ENCODE measurements at regions not wholly inside any gene's neighbourhood (a gene's known extent, or its start where the extent isn't known, plus 50 kb on each side); places are given as distances from the start of the nearest gene placed in this dataset.

GRCh38 chr3:13710251-13710650, 161.3 kb downstream of the FBLN2 start:
- Histone ChIP-seq H3K27me3 (no peaks in the 10 kb centered on the region), H3K27ac (no peak overlapping the region), H3K36me3 (no peaks in the 10 kb centered on the region), H3K9me3 (no peaks in the 10 kb centered on the region), H3K4me3 (no peak overlapping the region), H3K4me1 (no peaks in the 10 kb centered on the region)
- intact Hi-C loops (cut with DNase I; ENCODE audit: low total_unique reads), result no loop called here
- DNase-seq, result peak in 1 of 2 donors; percentile 41
- TF ChIP-seq, protein P1, sequence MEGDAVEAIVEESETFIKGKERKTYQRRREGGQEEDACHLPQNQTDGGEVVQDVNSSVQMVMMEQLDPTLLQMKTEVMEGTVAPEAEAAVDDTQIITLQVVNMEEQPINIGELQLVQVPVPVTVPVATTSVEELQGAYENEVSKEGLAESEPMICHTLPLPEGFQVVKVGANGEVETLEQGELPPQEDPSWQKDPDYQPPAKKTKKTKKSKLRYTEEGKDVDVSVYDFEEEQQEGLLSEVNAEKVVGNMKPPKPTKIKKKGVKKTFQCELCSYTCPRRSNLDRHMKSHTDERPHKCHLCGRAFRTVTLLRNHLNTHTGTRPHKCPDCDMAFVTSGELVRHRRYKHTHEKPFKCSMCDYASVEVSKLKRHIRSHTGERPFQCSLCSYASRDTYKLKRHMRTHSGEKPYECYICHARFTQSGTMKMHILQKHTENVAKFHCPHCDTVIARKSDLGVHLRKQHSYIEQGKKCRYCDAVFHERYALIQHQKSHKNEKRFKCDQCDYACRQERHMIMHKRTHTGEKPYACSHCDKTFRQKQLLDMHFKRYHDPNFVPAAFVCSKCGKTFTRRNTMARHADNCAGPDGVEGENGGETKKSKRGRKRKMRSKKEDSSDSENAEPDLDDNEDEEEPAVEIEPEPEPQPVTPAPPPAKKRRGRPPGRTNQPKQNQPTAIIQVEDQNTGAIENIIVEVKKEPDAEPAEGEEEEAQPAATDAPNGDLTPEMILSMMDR (IDR thresholded peaks at IDR 0.05), result no peak

- intact Hi-C loops (cut with DNase I; ENCODE audit: low total_unique reads), result no loop called here
- peak in 1 of 2 donors; percentile 25 for DNase-seq
- no peaks in the 10 kb centered on the region for H3K4me1 ChIP-seq
- no peak overlapping the region for H3K4me3 ChIP-seq
- no peaks in the 10 kb centered on the region for H3K9me3 ChIP-seq
- H3K27me3 ChIP-seq, result no peaks in the 10 kb centered on the region
- H3K27ac ChIP-seq, result no peak overlapping the region
- TF ChIP-seq, protein P1 (IDR thresholded peaks at IDR 0.05), result no peak
- H3K36me3 ChIP-seq, result no peaks in the 10 kb centered on the region
Measured at GRCh38 chr3:13709706-13710105, 160.8 kb downstream of the FBLN2 start.

DNA sequence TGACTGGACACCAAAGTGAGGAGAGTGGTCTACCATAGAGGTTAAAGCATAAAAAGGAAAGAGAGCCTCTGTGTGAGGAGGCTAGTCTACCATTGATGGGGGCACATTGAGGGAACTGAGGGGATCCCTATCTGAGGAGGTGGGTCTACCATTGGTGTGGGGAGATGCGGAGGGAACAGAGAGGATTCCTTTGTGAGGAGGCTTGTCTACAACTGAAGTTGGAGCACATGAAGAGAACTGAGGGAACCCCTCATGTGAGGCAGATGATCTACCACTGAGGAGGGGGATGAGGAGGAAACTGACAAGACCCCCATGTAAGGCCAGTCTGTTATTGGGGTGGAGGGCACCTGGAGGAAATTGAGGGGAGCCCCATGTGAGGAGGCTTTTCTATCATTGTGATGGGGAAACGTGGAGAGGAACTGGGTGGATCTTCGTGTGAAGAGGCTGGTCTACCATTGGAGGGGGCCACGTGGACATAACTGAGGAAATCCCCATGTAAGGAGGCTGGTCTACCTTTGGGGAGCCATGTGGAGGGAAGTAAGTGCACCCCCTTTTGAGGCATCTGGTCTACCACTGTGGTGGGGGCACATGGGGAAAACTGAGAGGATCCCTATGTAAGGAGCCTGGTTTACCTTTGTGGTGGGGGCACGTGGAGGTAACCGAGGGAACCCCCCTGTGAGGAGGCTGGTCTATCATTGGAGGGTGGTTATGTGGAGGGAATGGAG, 160.1 kb downstream of the FBLN2 start:
- Histone ChIP-seq H3K27ac (no peak overlapping the region), H3K36me3 (no peaks in the 10 kb centered on the region), H3K27me3 (peaks cover 0 to 4% of the 10 kb centered on the region in 2 donors), H3K4me1 (no peaks in the 10 kb centered on the region), H3K9me3 (no peaks in the 10 kb centered on the region), H3K4me3 (no peak overlapping the region)
- peak in 1 of 2 donors; percentile 24 for DNase-seq
- intact Hi-C loops (cut with DNase I; ENCODE audit: low total_unique reads), result no loop called here
- TF ChIP-seq, protein P1 (IDR thresholded peaks at IDR 0.05), result no peak

GRCh38 chr3:13708301-13708700, 159.4 kb downstream of the FBLN2 start:
- H3K27me3 ChIP-seq, result peaks cover 0 to 9% of the 10 kb centered on the region in 2 donors
- TF ChIP-seq, protein P1 (IDR thresholded peaks at IDR 0.05), result no peak
- H3K36me3 ChIP-seq, result no peaks in the 10 kb centered on the region
- H3K4me1 ChIP-seq, result no peaks in the 10 kb centered on the region
- no peak overlapping the region for H3K27ac ChIP-seq
- H3K9me3 ChIP-seq, result no peaks in the 10 kb centered on the region
- intact Hi-C loops (cut with DNase I; ENCODE audit: low total_unique reads), result no loop called here
- peak in 1 of 2 donors; percentile 24 for DNase-seq
- no peak overlapping the region for H3K4me3 ChIP-seq

- H3K27ac ChIP-seq, result no peak overlapping the region
- TF ChIP-seq, protein P1 (IDR thresholded peaks at IDR 0.05), result no peak
- intact Hi-C loops (cut with DNase I; ENCODE audit: low total_unique reads), result no loop called here
- H3K27me3 ChIP-seq, result peaks cover 0 to 18% of the 10 kb centered on the region in 2 donors
- H3K4me1 ChIP-seq, result no peaks in the 10 kb centered on the region
- no peaks in the 10 kb centered on the region for H3K36me3 ChIP-seq
- no peaks in the 10 kb centered on the region for H3K9me3 ChIP-seq
- DNase-seq, result peak in 1 of 2 donors; percentile 11
- no peak overlapping the region for H3K4me3 ChIP-seq
Measured at GRCh38 chr3:13707456-13707855, 158.5 kb downstream of the FBLN2 start.

Data from tibial artery (tissue), 4 donors.